KMS-11 (cell line): ENCODE measurements at regions not wholly inside any gene's neighbourhood (a gene's known extent, or its start where the extent isn't known, plus 50 kb on each side); places are given as distances from the start of the nearest gene placed in this dataset.

Source experiments
- H2AFZ ChIP-seq: fragments of 200-600 bp; sonication (generic); 2 replicates; pipeline ENCODE4 v1.6.1; 2016; ENCODE audit warnings: antibody characterized with exemption, mixed run types, low read depth
- H3K27ac ChIP-seq: fragments of 200-600 bp; sonication (generic); 2 replicates; pipeline ENCODE4 v1.6.1; 2016; ENCODE audit warnings: mild to moderate bottlenecking, mixed run types
- H3K27me3 ChIP-seq: fragments of 200-600 bp; sonication (generic); 2 replicates; pipeline ENCODE4 v1.6.1; 2017; ENCODE audit warnings: mild to moderate bottlenecking, low read depth, mixed run types, moderate library complexity; ENCODE audit not compliant: insufficient read depth
- H3K36me3 ChIP-seq: fragments of 200-600 bp; sonication (generic); 2 replicates; pipeline ENCODE4 v1.6.1; 2017; ENCODE audit warnings: mild to moderate bottlenecking, mixed run types; ENCODE audit not compliant: insufficient read depth
- H3K4me1 ChIP-seq: fragments of 200-600 bp; sonication (generic); 2 replicates; pipeline ENCODE4 v1.6.1; 2016; ENCODE audit warnings: mild to moderate bottlenecking, low read depth, mixed run types; ENCODE audit not compliant: poor library complexity, severe bottlenecking
- H3K4me2 ChIP-seq: fragments of 200-600 bp; sonication (generic); 2 replicates; pipeline ENCODE4 v1.7.0; 2016; ENCODE audit warnings: mild to moderate bottlenecking, mixed run types
- H3K4me3 ChIP-seq: fragments of 200-600 bp; sonication (generic); IDR thresholded peaks from 2 replicates; pipeline ENCODE4 v1.6.1; 2017; ENCODE audit warnings: low read depth, low read length, mixed read lengths; ENCODE audit not compliant: insufficient read depth
- H3K79me2 ChIP-seq: fragments of 200-600 bp; sonication (generic); 2 replicates; pipeline ENCODE4 v1.6.1; 2016; ENCODE audit warnings: low read depth, mixed run types; ENCODE audit not compliant: insufficient read depth
- H3K9ac ChIP-seq: fragments of 200-600 bp; sonication (generic); 2 replicates; pipeline ENCODE4 v1.6.1; 2016; ENCODE audit warnings: mild to moderate bottlenecking, mixed run types
- H4K20me1 ChIP-seq: fragments of 200-600 bp; sonication (generic); 2 replicates; pipeline ENCODE4 v1.6.1; 2016; ENCODE audit warnings: mild to moderate bottlenecking, mixed run types; ENCODE audit not compliant: insufficient read depth
- TF ChIP-seq, protein P1 (sequence below): fragments of 200-600 bp; sonication (generic); conservative IDR thresholded peaks from 2 replicates; pipeline ENCODE4 v1.6.1; 2017; ENCODE audit warnings: low read depth, mild to moderate bottlenecking, antibody characterized with exemption, low read length, moderate library complexity, mixed read lengths

DNA sequence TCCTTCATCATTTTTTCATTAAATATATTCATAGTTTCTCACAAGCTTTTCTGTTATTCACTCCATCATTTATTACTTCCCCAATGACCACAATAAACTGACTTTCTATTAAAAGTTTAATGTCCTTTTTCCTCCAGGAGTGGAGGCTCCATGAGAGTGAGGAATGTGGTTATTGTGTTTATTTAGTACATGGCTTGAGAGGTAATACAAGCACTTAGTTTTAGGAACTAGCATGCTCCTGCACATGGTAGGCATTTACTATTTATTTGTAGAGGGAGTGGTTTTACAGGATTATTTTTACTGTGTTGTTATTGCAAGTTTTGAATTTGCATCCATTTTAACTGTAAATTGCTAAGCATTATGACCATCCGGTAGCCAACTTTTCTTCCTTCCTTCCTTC is 412.9 kb upstream of the SUCLG2 start:
- TF ChIP-seq, protein P1, sequence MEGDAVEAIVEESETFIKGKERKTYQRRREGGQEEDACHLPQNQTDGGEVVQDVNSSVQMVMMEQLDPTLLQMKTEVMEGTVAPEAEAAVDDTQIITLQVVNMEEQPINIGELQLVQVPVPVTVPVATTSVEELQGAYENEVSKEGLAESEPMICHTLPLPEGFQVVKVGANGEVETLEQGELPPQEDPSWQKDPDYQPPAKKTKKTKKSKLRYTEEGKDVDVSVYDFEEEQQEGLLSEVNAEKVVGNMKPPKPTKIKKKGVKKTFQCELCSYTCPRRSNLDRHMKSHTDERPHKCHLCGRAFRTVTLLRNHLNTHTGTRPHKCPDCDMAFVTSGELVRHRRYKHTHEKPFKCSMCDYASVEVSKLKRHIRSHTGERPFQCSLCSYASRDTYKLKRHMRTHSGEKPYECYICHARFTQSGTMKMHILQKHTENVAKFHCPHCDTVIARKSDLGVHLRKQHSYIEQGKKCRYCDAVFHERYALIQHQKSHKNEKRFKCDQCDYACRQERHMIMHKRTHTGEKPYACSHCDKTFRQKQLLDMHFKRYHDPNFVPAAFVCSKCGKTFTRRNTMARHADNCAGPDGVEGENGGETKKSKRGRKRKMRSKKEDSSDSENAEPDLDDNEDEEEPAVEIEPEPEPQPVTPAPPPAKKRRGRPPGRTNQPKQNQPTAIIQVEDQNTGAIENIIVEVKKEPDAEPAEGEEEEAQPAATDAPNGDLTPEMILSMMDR, result no peak
- no peak overlapping the region for H3K9ac ChIP-seq
- no peak overlapping the region for H3K4me2 ChIP-seq
- H3K4me3 ChIP-seq, result no peak overlapping the region
- no peak overlapping the region for H2AFZ ChIP-seq
- H4K20me1 ChIP-seq, result no peaks in the 10 kb centered on the region
- no peaks in the 10 kb centered on the region for H3K36me3 ChIP-seq
- H3K4me1 ChIP-seq, result no peaks in the 10 kb centered on the region
- no peaks in the 10 kb centered on the region for H3K79me2 ChIP-seq
- H3K27ac ChIP-seq, result no peak overlapping the region
- no peaks in the 10 kb centered on the region for H3K27me3 ChIP-seq

DNA sequence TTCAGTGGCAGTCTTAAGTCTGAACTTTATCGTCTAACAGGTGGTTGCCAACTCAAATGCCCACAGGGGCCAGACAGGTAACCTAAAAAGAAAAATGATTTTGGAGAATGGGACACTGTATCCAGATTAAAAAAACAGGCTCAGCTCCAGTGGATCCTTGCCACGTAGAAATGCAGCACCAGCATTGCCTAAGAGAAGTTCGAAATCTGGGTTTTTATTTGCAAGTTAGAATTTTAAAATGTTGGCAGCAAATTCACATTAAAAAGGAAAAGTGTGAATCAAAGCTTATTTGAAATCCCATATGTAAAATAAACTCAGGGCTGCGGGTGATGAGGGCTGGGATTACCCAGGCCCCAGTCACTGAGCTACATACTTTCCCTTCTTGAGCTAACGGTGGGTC is 408.5 kb upstream of the SUCLG2 start:
- TF ChIP-seq, protein P1, result no peak
- H3K27me3 ChIP-seq, result no peaks in the 10 kb centered on the region
- H2AFZ ChIP-seq, result no peak overlapping the region
- no peak overlapping the region for H3K27ac ChIP-seq
- H3K4me2 ChIP-seq, result no peak overlapping the region
- no peaks in the 10 kb centered on the region for H3K36me3 ChIP-seq
- no peak overlapping the region for H3K9ac ChIP-seq
- H3K4me3 ChIP-seq, result no peak overlapping the region
- no peaks in the 10 kb centered on the region for H3K4me1 ChIP-seq
- H4K20me1 ChIP-seq, result no peaks in the 10 kb centered on the region
- no peaks in the 10 kb centered on the region for H3K79me2 ChIP-seq

DNA sequence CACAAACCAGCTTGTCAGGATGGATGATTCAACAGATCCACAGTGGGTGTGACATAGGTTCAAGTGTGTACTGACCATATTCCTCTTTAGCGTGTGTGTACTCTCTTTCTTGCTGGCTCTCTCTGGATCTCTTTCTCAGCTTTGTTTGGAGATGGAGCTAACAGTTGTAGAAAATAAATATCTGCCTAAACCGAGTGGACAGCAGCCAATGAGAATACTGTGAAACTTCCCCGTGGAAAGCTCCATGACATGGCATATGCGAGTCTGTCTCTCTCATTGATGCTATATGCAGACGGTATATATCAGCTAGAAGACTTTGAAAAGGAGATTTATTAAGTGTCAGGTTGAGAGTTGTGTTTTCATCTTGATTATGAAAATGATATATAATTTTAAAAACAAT is 406.5 kb upstream of the SUCLG2 start:
- no peaks in the 10 kb centered on the region for H3K79me2 ChIP-seq
- no peaks in the 10 kb centered on the region for H3K36me3 ChIP-seq
- H3K4me3 ChIP-seq, result no peak overlapping the region
- H3K27me3 ChIP-seq, result no peaks in the 10 kb centered on the region
- TF ChIP-seq, protein P1, result no peak
- H4K20me1 ChIP-seq, result no peaks in the 10 kb centered on the region
- H3K4me2 ChIP-seq, result no peak overlapping the region
- no peaks in the 10 kb centered on the region for H3K4me1 ChIP-seq
- no peak overlapping the region for H3K27ac ChIP-seq
- no peak overlapping the region for H3K9ac ChIP-seq
- H2AFZ ChIP-seq, result no peak overlapping the region

DNA sequence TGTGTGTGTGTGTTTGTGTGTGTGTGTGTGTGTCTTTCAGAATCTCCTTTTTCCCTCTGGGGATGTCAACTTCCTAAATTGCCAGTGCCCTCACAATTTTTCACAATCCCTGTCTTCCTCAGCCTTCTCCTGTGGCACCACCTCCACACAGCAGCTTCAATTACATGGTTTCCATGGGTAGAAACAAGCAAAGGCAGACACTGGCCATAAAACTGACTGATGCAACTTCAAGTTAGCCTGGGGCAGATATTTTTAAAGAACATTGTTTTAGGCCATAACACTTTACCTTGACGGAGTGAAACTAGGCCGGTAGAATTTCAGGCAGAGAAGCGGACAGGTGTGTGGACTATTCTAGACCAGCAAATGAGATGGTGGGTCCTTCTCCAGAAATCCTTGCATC is 405.8 kb upstream of the SUCLG2 start:
- no peak overlapping the region for H3K4me3 ChIP-seq
- H3K4me1 ChIP-seq, result no peaks in the 10 kb centered on the region
- no peak overlapping the region for H2AFZ ChIP-seq
- H3K36me3 ChIP-seq, result no peaks in the 10 kb centered on the region
- H3K27ac ChIP-seq, result no peak overlapping the region
- H3K79me2 ChIP-seq, result no peaks in the 10 kb centered on the region
- H3K4me2 ChIP-seq, result no peak overlapping the region
- TF ChIP-seq, protein P1, result no peak
- H3K9ac ChIP-seq, result no peak overlapping the region
- H4K20me1 ChIP-seq, result no peaks in the 10 kb centered on the region
- no peaks in the 10 kb centered on the region for H3K27me3 ChIP-seq
